HL-60/S4 (cell line): ENCODE measurements at regions not wholly inside any gene's neighbourhood (a gene's known extent, or its start where the extent isn't known, plus 50 kb on each side); places are given as distances from the start of the nearest gene placed in this dataset.
"Not testable (repeated sequence)": the region's sequence is repeated elsewhere in the genome, so short reads cannot be mapped to it uniquely, and the experiment has no call there.

ENCODE experiments used
- in situ Hi-C: fragments of 300-500 bp; cut with MboI; formaldehyde crosslinking; loops from 2 replicates; pipeline ENCODE4 v1.14.3; 2022; ENCODE audit warnings: low sequenced_read_pairs

- in situ Hi-C loops, result no loop called here
Observed at GRCh38 chr1:115536279-115536816, 105.4 kb upstream of the VANGL1 start.

DNA sequence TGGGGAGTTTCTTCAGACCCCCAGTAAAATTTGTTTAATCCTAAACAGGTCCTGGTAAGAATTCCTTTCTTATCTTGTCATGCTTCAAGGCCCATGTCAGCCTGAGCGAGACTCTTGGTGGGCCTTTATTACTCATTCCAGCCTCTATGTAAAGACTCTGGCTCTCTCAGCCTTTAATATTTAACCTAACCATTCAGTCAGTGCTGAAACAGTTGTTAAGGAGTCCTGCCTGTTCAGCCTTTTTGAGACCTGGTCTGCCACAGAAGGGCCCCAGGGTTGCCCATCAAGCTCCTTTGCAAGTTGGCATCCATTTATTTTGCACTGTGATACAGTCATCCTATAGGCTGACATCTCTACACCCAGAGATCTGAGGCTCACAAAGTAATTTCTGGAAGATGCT lies 107.7 kb upstream of the VANGL1 start:
- in situ Hi-C loops, result no loop called here

GRCh38 chr1:115531631-115532264 lies 110.0 kb upstream of the VANGL1 start:
- in situ Hi-C loops, result no loop called here

DNA sequence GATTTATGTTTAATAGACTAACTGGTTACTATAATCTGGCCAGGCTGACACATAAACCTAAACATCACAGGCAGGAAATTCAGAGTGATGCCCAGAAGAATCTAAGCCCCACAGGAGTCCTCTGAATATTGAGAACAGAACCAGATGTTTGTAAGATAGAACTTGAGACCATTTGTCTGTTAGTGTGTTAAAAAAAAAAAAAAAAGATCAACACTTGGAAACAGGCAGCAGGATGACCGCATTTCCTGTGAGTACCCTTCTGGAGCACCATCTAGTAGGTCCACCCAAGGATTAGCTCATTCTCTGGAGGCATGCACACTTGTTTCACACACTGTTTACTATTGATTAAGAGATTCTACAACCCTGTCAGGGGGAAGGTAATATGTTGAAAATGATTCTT lies 111.4 kb upstream of the VANGL1 start:
- in situ Hi-C loops, result no loop called here

GRCh38 chr1:115529216-115529897 lies 112.4 kb upstream of the VANGL1 start:
- in situ Hi-C loops, result no loop called here

GRCh38 chr1:115528336-115528735 lies 113.4 kb upstream of the VANGL1 start:
- in situ Hi-C loops, result not testable (repeated sequence)

DNA sequence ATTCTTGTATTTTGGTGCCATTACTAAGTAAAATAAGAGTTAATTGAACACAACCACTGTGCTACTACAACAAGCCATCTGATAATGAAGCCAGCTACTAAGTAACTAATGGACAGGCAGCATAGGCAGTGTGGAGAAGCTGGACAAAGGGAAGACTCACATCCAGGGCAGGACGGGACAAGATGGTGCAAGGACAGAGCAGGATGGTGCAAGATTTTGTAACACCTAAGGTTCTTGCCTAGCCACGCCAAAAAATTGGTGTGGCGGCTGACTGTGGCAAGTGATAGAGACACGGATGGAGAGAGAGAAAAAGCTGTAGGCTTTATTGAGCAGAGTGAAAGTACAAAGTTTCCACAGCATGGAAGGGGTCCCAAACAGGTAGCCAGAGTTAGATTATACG lies 114.0 kb upstream of the VANGL1 start:
- in situ Hi-C loops, result no loop called here

- in situ Hi-C loops, result no loop called here
Observed at GRCh38 chr1:115526900-115527299, 114.9 kb upstream of the VANGL1 start.

- in situ Hi-C loops, result no loop called here
Observed at GRCh38 chr1:115524236-115524635, 117.5 kb upstream of the VANGL1 start.

- in situ Hi-C loops, result no loop called here
Observed at GRCh38 chr1:115522386-115522785, 119.4 kb upstream of the VANGL1 start.

DNA sequence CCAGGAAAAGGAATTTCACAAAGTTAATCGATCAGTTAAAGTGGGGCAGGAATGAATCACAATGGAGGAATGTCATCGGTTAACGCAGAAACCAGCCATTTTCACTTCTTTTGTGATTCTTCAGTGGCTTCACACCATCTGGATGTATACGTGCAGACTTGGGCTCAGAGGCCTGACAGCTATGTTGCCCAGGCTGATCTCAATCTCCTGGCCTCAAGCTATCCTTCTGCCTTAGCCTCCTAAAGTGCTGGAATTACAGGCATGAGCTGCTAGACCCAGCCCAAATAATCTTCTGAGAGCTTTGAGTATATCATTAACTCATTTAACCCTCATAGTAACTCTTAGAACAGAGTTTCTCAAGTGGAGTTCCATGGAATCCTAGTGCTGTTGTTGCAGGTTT lies 126.5 kb upstream of the VANGL1 start:
- in situ Hi-C loops, result no loop called here

DNA sequence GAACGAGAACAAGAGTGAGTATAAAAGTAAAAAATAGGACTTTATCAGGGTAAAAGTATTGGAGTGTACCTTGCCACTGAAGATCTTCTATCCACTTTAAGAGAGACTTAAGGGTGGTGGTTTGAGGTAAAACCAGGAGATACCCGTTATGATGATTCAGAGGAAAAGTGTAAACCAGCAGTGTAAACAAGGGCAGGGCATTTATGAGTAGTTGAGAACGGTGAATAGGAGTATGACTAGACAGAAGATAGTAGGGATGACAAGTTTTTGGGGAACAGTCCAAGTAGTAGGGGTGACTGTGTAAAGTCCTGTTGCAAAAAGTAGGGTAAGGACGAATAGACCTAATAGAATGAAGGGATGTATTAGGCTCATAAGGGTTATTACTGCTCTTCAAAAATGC lies 131.5 kb upstream of the VANGL1 start:
- in situ Hi-C loops, result not testable (repeated sequence)

- in situ Hi-C loops, result no loop called here
Observed at GRCh38 chr1:115507901-115508300, 133.9 kb upstream of the VANGL1 start.

- in situ Hi-C loops, result no loop called here
Observed at GRCh38 chr1:115506924-115507589, 134.7 kb upstream of the VANGL1 start.

DNA sequence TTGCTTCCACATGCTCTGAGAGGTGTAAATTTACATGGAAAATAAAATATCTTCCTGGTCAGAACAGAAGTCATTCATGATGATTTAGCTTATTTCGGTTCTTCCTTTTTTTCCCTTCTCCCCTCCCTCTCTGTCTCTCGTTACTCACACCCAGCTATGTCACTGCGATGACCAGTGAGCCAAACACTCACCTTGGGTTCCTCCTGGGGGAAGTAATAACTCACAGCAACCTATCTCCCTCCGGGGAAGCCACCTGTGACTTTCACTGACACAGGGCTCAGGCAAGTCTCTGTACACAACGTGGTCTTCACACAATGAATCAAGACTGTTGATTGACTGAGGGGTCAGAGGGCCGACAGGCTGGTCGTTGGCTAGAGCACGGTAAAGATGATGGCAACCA lies 135.3 kb upstream of the VANGL1 start:
- in situ Hi-C loops, result no loop called here

GRCh38 chr1:115505148-115505571 lies 136.6 kb upstream of the VANGL1 start:
- in situ Hi-C loops, result no loop called here

GRCh38 chr1:115502183-115502582 lies 139.6 kb upstream of the VANGL1 start:
- in situ Hi-C loops, result not testable (repeated sequence)

GRCh38 chr1:115501476-115501875 lies 140.3 kb upstream of the VANGL1 start:
- in situ Hi-C loops, result no loop called here

- in situ Hi-C loops, result no loop called here
Observed at GRCh38 chr1:115499253-115499652, 142.5 kb upstream of the VANGL1 start.

DNA sequence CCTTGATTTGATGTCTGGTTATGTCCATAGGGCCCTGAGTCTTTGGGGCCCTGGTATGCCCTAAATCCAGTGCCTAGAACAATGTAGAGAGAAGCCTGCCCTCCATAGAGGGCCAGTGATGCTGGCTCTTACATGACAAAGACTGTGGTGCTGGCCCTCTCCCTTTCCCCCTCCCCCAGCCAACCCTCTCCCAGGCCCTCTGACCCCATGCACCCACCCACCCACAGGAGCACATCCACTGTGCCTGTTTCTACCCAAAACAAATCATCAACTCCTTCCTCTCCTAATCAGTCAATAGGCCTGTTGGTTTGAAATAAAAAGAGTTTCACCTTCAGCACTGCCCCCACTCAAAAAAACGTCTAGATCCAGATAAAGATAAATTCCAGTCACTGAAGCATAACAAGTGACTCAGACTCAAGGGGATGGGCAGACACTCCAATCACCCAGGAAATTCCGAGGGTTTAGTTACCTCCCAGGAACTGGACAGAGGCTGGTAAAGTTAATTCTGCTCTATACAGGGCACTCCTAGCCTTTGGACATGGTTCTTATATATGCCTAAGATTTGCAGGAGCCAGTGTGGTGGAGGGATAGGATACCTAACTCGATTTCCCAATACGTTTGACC lies 144.8 kb upstream of the VANGL1 start:
- in situ Hi-C loops, result no loop called here

DNA sequence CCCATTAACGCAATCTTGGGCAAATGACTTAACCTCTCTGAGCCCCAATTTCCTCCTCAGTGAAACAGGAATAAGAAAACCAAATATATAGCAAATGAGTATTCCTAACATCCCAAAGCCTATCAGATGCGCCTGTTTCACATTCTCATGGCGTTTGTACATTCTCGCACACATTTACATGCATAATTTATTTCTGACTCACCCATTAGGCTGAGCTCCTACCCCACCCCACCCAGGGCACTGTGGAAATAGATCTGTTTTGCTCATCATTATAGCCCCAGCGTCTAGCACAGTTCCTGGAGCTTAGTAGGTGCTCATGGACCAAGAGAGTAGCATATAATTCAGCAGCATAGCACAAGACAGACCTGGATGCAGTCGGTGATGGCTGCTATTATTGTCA lies 146.1 kb upstream of the VANGL1 start:
- in situ Hi-C loops, result no loop called here

DNA sequence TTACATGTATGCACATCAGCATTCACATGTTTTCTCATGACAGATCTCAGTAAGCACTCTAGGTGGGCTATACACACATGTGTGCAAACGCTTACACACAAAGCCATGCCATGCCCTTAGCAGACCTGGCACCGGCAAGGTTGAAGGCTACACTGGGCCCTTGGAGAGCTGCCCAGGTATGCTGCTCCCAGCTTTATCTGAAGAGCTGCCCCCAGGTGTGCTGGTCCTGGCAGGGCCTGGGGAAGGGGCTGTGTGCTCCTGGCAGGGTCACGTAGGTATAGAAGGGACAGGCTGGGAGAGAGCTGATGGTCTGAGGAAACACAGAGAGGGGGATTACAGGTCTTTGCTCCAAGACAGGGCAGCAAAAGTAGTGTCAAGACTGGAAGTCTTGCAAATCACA lies 146.7 kb upstream of the VANGL1 start:
- in situ Hi-C loops, result no loop called here
